PC-3 (cell line): ENCODE measurements at regions not wholly inside any gene's neighbourhood (a gene's known extent, or its start where the extent isn't known, plus 50 kb on each side); places are given as distances from the start of the nearest gene placed in this dataset.

Source experiments
- ATAC-seq: fragments of 200-7000 bp; cut with Tn5 transposase; 2 replicates; pipeline ENCODE4 v1.9.1; 2020; ENCODE audit warnings: mild to moderate bottlenecking, moderate library complexity
- BruUV-seq: library from RNA; stranded (reverse); fragments of 400-500 nt; replicated peaks from 2 replicates; lab custom pipeline; 2021; lab: Mats Ljungman, UMichigan
- CTCF ChIA-PET: fragments of 300-600 bp; sonication (Branson Sonifier 250); formaldehyde crosslinking; loops from one replicate; lab custom pipeline; 2022; ENCODE audit warnings: antibody characterized with exemption; lab: Charles Lee
- POLR2A ChIA-PET: fragments of 300-600 bp; sonication (Branson Sonifier 250); formaldehyde crosslinking; loops from one replicate; lab custom pipeline; 2022; ENCODE audit warnings: antibody characterized with exemption; ENCODE audit not compliant: unreplicated experiment; lab: Charles Lee
- DNase-seq: peaks from one replicate; pipeline ENCODE4 v3.0.0-alpha.2; 2015
- H2AFZ ChIP-seq: fragments of 300-600 bp; sonication (generic); 2 replicates; pipeline ENCODE4 v1.6.0; 2016; ENCODE audit warnings: antibody characterized with exemption, low read length
- H3F3A ChIP-seq: fragments of 300-600 bp; sonication (generic); one replicate; pipeline ENCODE4 v1.6.0; 2017; ENCODE audit warnings: antibody characterized with exemption, low read length, control low read depth, mild to moderate bottlenecking; ENCODE audit not compliant: unreplicated experiment
- H3K27ac ChIP-seq: fragments of 300-600 bp; sonication (generic); 2 replicates; pipeline ENCODE4 v1.5.1; 2016; ENCODE audit warnings: mild to moderate bottlenecking, low read length
- H3K27me3 ChIP-seq: fragments of 300-600 bp; sonication (generic); 2 replicates; pipeline ENCODE4 v1.6.1; 2016; ENCODE audit warnings: low read length, mixed read lengths
- H3K36me3 ChIP-seq: fragments of 300-600 bp; sonication (generic); 2 replicates; pipeline ENCODE4 v1.6.1; 2016; ENCODE audit warnings: low read depth, mixed run types, low read length, mixed read lengths
- H3K4me1 ChIP-seq: fragments of 300-600 bp; sonication (generic); 2 replicates; pipeline ENCODE4 v1.5.1; 2016; ENCODE audit warnings: low read length; ENCODE audit not compliant: insufficient read depth
- H3K4me2 ChIP-seq: fragments of 300-600 bp; sonication (generic); 2 replicates; pipeline ENCODE4 v1.6.0; 2016; ENCODE audit warnings: low read length
- H3K4me3 ChIP-seq: fragments of 300-600 bp; sonication (generic); 2 replicates; pipeline ENCODE4 v1.5.1; 2016; ENCODE audit warnings: mild to moderate bottlenecking, low read length, mixed read lengths
- H3K79me2 ChIP-seq: fragments of 300-600 bp; sonication (generic); 2 replicates; pipeline ENCODE4 v1.6.1; 2017; ENCODE audit warnings: low read length, mixed read lengths
- H3K9ac ChIP-seq: fragments of 300-600 bp; sonication (generic); 2 replicates; pipeline ENCODE4 v1.6.0; 2016; ENCODE audit warnings: mild to moderate bottlenecking, low read length
- H3K9me2 ChIP-seq: fragments of 300-600 bp; sonication (generic); replicated peaks from 2 replicates; pipeline ENCODE4 v1.6.1; 2016; ENCODE audit warnings: mixed run types, low read length, mixed read lengths
- H3K9me3 ChIP-seq: fragments of 300-600 bp; sonication (generic); 2 replicates; pipeline ENCODE4 v1.6.1; 2016; ENCODE audit warnings: low read length, mixed read lengths
- H4K20me1 ChIP-seq: fragments of 300-600 bp; sonication (generic); 2 replicates; pipeline ENCODE4 v1.6.1; 2016; ENCODE audit warnings: low read length, mixed read lengths
- CTCF ChIP-seq: fragments of 300-600 bp; sonication (generic); conservative IDR thresholded peaks from 2 replicates; pipeline ENCODE4 v1.5.1; 2017; ENCODE audit warnings: antibody characterized with exemption, low read depth, mild to moderate bottlenecking, low read length
- EZH2 ChIP-seq: fragments of 300-600 bp; sonication (generic); IDR thresholded peaks from one replicate; pipeline ENCODE4 v1.6.1; 2017; ENCODE audit warnings: antibody characterized with exemption, mild to moderate bottlenecking, low read length; ENCODE audit not compliant: unreplicated experiment
- EZH2phosphoT487 ChIP-seq: fragments of 300-600 bp; sonication (generic); IDR thresholded peaks from 2 replicates; pipeline ENCODE4 v1.6.1; 2018; ENCODE audit warnings: mild to moderate bottlenecking, antibody characterized with exemption, low read length, borderline replicate concordance
- intact Hi-C: fragments of 100-400 bp; cut with micrococcal nuclease; formaldehyde crosslinking; loops from 2 replicates; pipeline ENCODE4 v1.9.0; 2023

DNA sequence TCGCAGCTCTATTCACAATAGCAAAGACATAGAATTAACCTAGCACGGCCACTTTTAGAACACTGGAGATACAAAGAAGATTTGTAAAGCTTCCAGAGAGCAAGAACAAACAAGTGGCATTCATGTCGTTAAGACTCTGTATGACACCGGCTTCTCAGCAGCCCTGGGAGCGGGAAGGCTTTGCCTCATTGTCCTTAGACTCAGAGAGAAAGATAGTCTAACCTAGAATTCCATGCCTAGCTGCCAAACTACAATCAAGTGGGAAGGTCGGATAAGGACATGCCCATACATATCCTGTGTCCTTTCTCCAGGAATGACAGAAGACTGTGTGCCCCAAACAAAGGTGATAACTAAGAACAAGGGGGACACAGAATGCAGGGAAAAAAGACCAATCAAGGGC, 1038.3 kb downstream of the BCL11B start:
- no peak for DNase-seq
- no TSS peak for BruUV-seq

GRCh38 chr14:98234208-98234607, 1037.8 kb downstream of the BCL11B start:
- ATAC-seq (no peak), DNase-seq (peak; percentile 4)
- Histone ChIP-seq H3K9ac (no peak overlapping the region), H3K79me2 (no peaks in the 10 kb centered on the region), H3K27me3 (peaks cover 54% of the 10 kb centered on the region), H3K4me1 (no peaks in the 10 kb centered on the region), H3K9me3 (no peaks in the 10 kb centered on the region), H3K4me2 (no peak overlapping the region), H3K36me3 (no peaks in the 10 kb centered on the region), H2AFZ (no peak overlapping the region), H4K20me1 (no peaks in the 10 kb centered on the region), H3K27ac (no peak overlapping the region), H3K9me2 (no peaks in the 10 kb centered on the region), H3K4me3 (no peak overlapping the region), H3F3A (no peaks in the 10 kb centered on the region)
- POLR2A ChIA-PET, result no interaction called here
- CTCF ChIA-PET, result no interaction called here
- intact Hi-C loops, result no loop called here
- no TSS peak for BruUV-seq
- TF ChIP-seq EZH2 (no peak), EZH2phosphoT487 (no peak), CTCF (no peak)

More for the DNA sequence above, 1038.3 kb downstream of the BCL11B start:
- no peaks in the 10 kb centered on the region for H3K79me2 ChIP-seq
- no peaks in the 10 kb centered on the region for H4K20me1 ChIP-seq
- peaks cover 54% of the 10 kb centered on the region for H3K27me3 ChIP-seq
- H2AFZ ChIP-seq, result no peak overlapping the region
- H3K27ac ChIP-seq, result no peak overlapping the region
- no peaks in the 10 kb centered on the region for H3F3A ChIP-seq
- H3K36me3 ChIP-seq, result no peaks in the 10 kb centered on the region
- no peaks in the 10 kb centered on the region for H3K4me1 ChIP-seq
- no peak for TF ChIP-seq EZH2
- TF ChIP-seq EZH2phosphoT487, result no peak
- TF ChIP-seq CTCF, result no peak
- no peak for ATAC-seq
- no peak overlapping the region for H3K4me3 ChIP-seq
- H3K9me2 ChIP-seq, result no peaks in the 10 kb centered on the region
- no peaks in the 10 kb centered on the region for H3K9me3 ChIP-seq
- no peak overlapping the region for H3K4me2 ChIP-seq
- no peak overlapping the region for H3K9ac ChIP-seq
- intact Hi-C loops, result no loop called here
- POLR2A ChIA-PET, result no interaction called here
- CTCF ChIA-PET, result no interaction called here

GRCh38 chr14:98236314-98236713, 1035.7 kb downstream of the BCL11B start:
- CTCF ChIA-PET, result no interaction called here
- no TSS peak for BruUV-seq
- no peak for DNase-seq

More at GRCh38 chr14:98236314-98236713, 1035.7 kb downstream of the BCL11B start:
- H3K9me3 ChIP-seq, result no peaks in the 10 kb centered on the region
- H3K27ac ChIP-seq, result no peak overlapping the region
- no peak overlapping the region for H2AFZ ChIP-seq
- intact Hi-C loops, result no loop called here
- no peaks in the 10 kb centered on the region for H3F3A ChIP-seq
- H3K4me2 ChIP-seq, result no peak overlapping the region
- ATAC-seq, result no peak
- POLR2A ChIA-PET, result no interaction called here
- H3K9ac ChIP-seq, result no peak overlapping the region
- H3K27me3 ChIP-seq, result peaks cover 41% of the 10 kb centered on the region
- H3K36me3 ChIP-seq, result no peaks in the 10 kb centered on the region
- no peaks in the 10 kb centered on the region for H3K4me1 ChIP-seq
- TF ChIP-seq EZH2phosphoT487 (no peak), EZH2 (no peak), CTCF (no peak)
- H3K4me3 ChIP-seq, result no peak overlapping the region
- no peaks in the 10 kb centered on the region for H4K20me1 ChIP-seq
- no peaks in the 10 kb centered on the region for H3K79me2 ChIP-seq
- no peaks in the 10 kb centered on the region for H3K9me2 ChIP-seq
